CD4-positive, alpha-beta T cell treated with Interleukin-17A for 1 hour (primary cell): ENCODE measurements at regions not wholly inside any gene's neighbourhood (a gene's known extent, or its start where the extent isn't known, plus 50 kb on each side); places are given as distances from the start of the nearest gene placed in this dataset.
"Not testable (repeated sequence)": the region's sequence is repeated elsewhere in the genome, so short reads cannot be mapped to it uniquely, and the experiment has no call there.

Experiments
- DNase-seq: peaks from one replicate; pipeline ENCODE4 v3.0.0-alpha.2; 2020

- DNase-seq = no peak
Measured at GRCh38 chr1:82086739-82087138, 286.0 kb downstream of the ADGRL2 start.

- DNase-seq = no peak
Measured at GRCh38 chr1:82079607-82080006, 278.9 kb downstream of the ADGRL2 start.

GRCh38 chr1:82073659-82074058, 272.9 kb downstream of the ADGRL2 start:
- DNase-seq = no peak

GRCh38 chr1:82073071-82073470, 272.3 kb downstream of the ADGRL2 start:
- no peak for DNase-seq

GRCh38 chr1:82065916-82066315, 265.2 kb downstream of the ADGRL2 start:
- no peak for DNase-seq

GRCh38 chr1:82064691-82065090, 264.0 kb downstream of the ADGRL2 start:
- no peak for DNase-seq

- DNase-seq = no peak
Measured at GRCh38 chr1:82062206-82062605, 261.5 kb downstream of the ADGRL2 start.

- no peak for DNase-seq
Measured at GRCh38 chr1:82059959-82060358, 259.2 kb downstream of the ADGRL2 start.

GRCh38 chr1:82057011-82057410, 256.3 kb downstream of the ADGRL2 start:
- DNase-seq = no peak

GRCh38 chr1:82055375-82055774, 254.6 kb downstream of the ADGRL2 start:
- DNase-seq = not testable (repeated sequence)

GRCh38 chr1:82052563-82052962, 251.8 kb downstream of the ADGRL2 start:
- DNase-seq = no peak

- no peak for DNase-seq
Measured at GRCh38 chr1:82048596-82048995, 247.9 kb downstream of the ADGRL2 start.

- no peak for DNase-seq
Measured at GRCh38 chr1:82045221-82045620, 244.5 kb downstream of the ADGRL2 start.

GRCh38 chr1:82044536-82044935, 243.8 kb downstream of the ADGRL2 start:
- no peak for DNase-seq

- DNase-seq = no peak
Measured at GRCh38 chr1:82044111-82044510, 243.4 kb downstream of the ADGRL2 start.

- DNase-seq = no peak
Measured at GRCh38 chr1:82042306-82043060, 241.7 kb downstream of the ADGRL2 start.
